HG02885 (cell line): ENCODE measurements at regions not wholly inside any gene's neighbourhood (a gene's known extent, or its start where the extent isn't known, plus 50 kb on each side); places are given as distances from the start of the nearest gene placed in this dataset.

Source experiments
- ATAC-seq: cut with Tn5 transposase; IDR thresholded peaks from one replicate; pipeline ENCODE4 v1.9.1; 2021; ENCODE audit warnings: mild to moderate bottlenecking; ENCODE audit not compliant: unreplicated experiment, poor library complexity

- ATAC-seq = no peak
Measured at GRCh38 chr3:152944671-152945070, 109.7 kb downstream of the P2RY1 start.

GRCh38 chr3:152945556-152945955 is 110.6 kb downstream of the P2RY1 start:
- ATAC-seq = no peak

- ATAC-seq = no peak
Measured at GRCh38 chr3:152957491-152957890, 122.6 kb downstream of the P2RY1 start.

- ATAC-seq = no peak
Measured at GRCh38 chr3:152959307-152959706, 124.4 kb downstream of the P2RY1 start.

GRCh38 chr3:152960684-152961083 is 125.8 kb downstream of the P2RY1 start:
- ATAC-seq = no peak

GRCh38 chr3:152961323-152961722 is 126.4 kb downstream of the P2RY1 start:
- ATAC-seq = peak; percentile 69

- no peak for ATAC-seq
Measured at GRCh38 chr3:152964911-152965609, 130.1 kb downstream of the P2RY1 start.

GRCh38 chr3:152968388-152969024 is 133.6 kb downstream of the P2RY1 start:
- ATAC-seq = no peak

GRCh38 chr3:152969557-152970300 is 134.8 kb downstream of the P2RY1 start:
- no peak for ATAC-seq

GRCh38 chr3:152970851-152971250 is 135.9 kb downstream of the P2RY1 start:
- ATAC-seq = no peak

- ATAC-seq = no peak
Measured at GRCh38 chr3:152971880-152972279, 136.9 kb downstream of the P2RY1 start.

- ATAC-seq = no peak
Measured at GRCh38 chr3:152973575-152973974, 138.6 kb downstream of the P2RY1 start.

- no peak for ATAC-seq
Measured at GRCh38 chr3:152976239-152976638, 141.3 kb downstream of the P2RY1 start.

GRCh38 chr3:152977366-152977765 is 142.4 kb downstream of the P2RY1 start:
- no peak for ATAC-seq

- ATAC-seq = no peak
Measured at GRCh38 chr3:152978152-152978551, 143.2 kb downstream of the P2RY1 start.

- no peak for ATAC-seq
Measured at GRCh38 chr3:152997526-152997925, 162.6 kb downstream of the P2RY1 start.

GRCh38 chr3:152998591-152998990 is 163.4 kb upstream of the RAP2B start:
- no peak for ATAC-seq

GRCh38 chr3:153000325-153000724 is 161.7 kb upstream of the RAP2B start:
- no peak for ATAC-seq

- ATAC-seq = no peak
Measured at GRCh38 chr3:153001210-153002078, 160.6 kb upstream of the RAP2B start.

- no peak for ATAC-seq
Measured at GRCh38 chr3:153003441-153003840, 158.6 kb upstream of the RAP2B start.
